HEK293 (cell line): ENCODE measurements at regions not wholly inside any gene's neighbourhood (a gene's known extent, or its start where the extent isn't known, plus 50 kb on each side); places are given as distances from the start of the nearest gene placed in this dataset.

ENCODE experiments used
- CTCF ChIA-PET: fragments of 350-600 bp; formaldehyde crosslinking; extraction: SDS; loops from one replicate; lab custom pipeline; 2021; ENCODE audit warnings: antibody characterized with exemption; lab: Yijun Ruan, JAX
- POLR2A ChIA-PET: fragments of 300-600 bp; formaldehyde crosslinking; extraction: SDS; loops from one replicate; lab custom pipeline; 2020; ENCODE audit warnings: antibody characterized with exemption, inconsistent platforms; lab: Yijun Ruan, JAX
- H3K27ac ChIP-seq: fragments of 200-500 bp; sonication (Bioruptor generic); 2 replicates; pipeline ENCODE4 v1.5.1; 2014; ENCODE audit warnings: low read depth, low read length, control low read depth, inconsistent platforms; ENCODE audit errors: extremely low read depth
- H3K36me3 ChIP-seq, 2 experiments: fragments of 200-500 bp in 1 of 2; sonication (Bioruptor generic) in 1 of 2; 1 replicate in 1 of 2; 2 replicates in 1 of 2; pipeline ENCODE4 v1.5.1; 2014 to 2017; ENCODE audit warnings: inconsistent platforms in 2 of 2, low read length in 2 of 2; ENCODE audit not compliant: control insufficient read depth in 2 of 2, insufficient read depth in 1 of 2
- H3K4me1 ChIP-seq: fragments of 200-500 bp; sonication (Bioruptor generic); 2 replicates; pipeline ENCODE4 v1.5.1; 2014; ENCODE audit warnings: mild to moderate bottlenecking, low read length, inconsistent platforms; ENCODE audit not compliant: control insufficient read depth, insufficient read depth
- H3K4me3 ChIP-seq: 2 replicates; pipeline ENCODE4 v1.5.1; 2011; ENCODE audit warnings: low read depth, mild to moderate bottlenecking, control low read depth, low read length, moderate library complexity
- H3K9me3 ChIP-seq: fragments of 200-500 bp; sonication (Bioruptor generic); 2 replicates; pipeline ENCODE4 v1.5.1; 2014; ENCODE audit warnings: low read depth, low read length, inconsistent platforms; ENCODE audit not compliant: control insufficient read depth, insufficient read depth
- GLIS2 ChIP-seq: fragments of 450-650 bp; formaldehyde crosslinking; IDR thresholded peaks from 2 replicates; pipeline ENCODE4 v1.5.1; 2016; ENCODE audit warnings: missing biosample characterization, missing genetic modification characterization
- HOXC10 ChIP-seq: sonication (generic); formaldehyde crosslinking; IDR thresholded peaks from 2 replicates; pipeline ENCODE4 v1.8.1; 2023; ENCODE audit warnings: mild to moderate bottlenecking, missing genetic modification reagents
- KLF1 ChIP-seq: fragments of 450-650 bp; formaldehyde crosslinking; IDR thresholded peaks from 2 replicates; pipeline ENCODE4 v1.5.1; 2016; ENCODE audit warnings: missing biosample characterization, missing genetic modification characterization
- KLF7 ChIP-seq: fragments of 450-650 bp; formaldehyde crosslinking; IDR thresholded peaks from 2 replicates; pipeline ENCODE4 v1.5.1; 2016; ENCODE audit warnings: missing biosample characterization, missing genetic modification characterization, borderline replicate concordance
- MEIS1 ChIP-seq: sonication (generic); formaldehyde crosslinking; IDR thresholded peaks from 2 replicates; pipeline ENCODE4 v1.8.1; 2022; ENCODE audit warnings: missing genetic modification reagents, mild to moderate bottlenecking, borderline replicate concordance
- MYNN ChIP-seq: fragments of 450-650 bp; formaldehyde crosslinking; IDR thresholded peaks from 2 replicates; pipeline ENCODE4 v1.5.1; 2016; ENCODE audit warnings: missing biosample characterization, missing genetic modification characterization, borderline replicate concordance
- MZF1 ChIP-seq: fragments of 450-650 bp; formaldehyde crosslinking; IDR thresholded peaks from 2 replicates; pipeline ENCODE4 v1.5.1; 2017; ENCODE audit warnings: missing biosample characterization, missing genetic modification characterization, borderline replicate concordance
- OSR2 ChIP-seq: fragments of 450-650 bp; formaldehyde crosslinking; IDR thresholded peaks from 2 replicates; pipeline ENCODE4 v1.5.1; 2016; ENCODE audit warnings: missing biosample characterization, missing genetic modification characterization
- PRDM1 ChIP-seq: fragments of 450-650 bp; formaldehyde crosslinking; IDR thresholded peaks from 2 replicates; pipeline ENCODE4; 2016; ENCODE audit warnings: missing biosample characterization, missing genetic modification characterization
- PRDM4 ChIP-seq: fragments of 450-650 bp; formaldehyde crosslinking; IDR thresholded peaks from 2 replicates; pipeline ENCODE4 v1.5.1; 2017; ENCODE audit warnings: missing biosample characterization, missing genetic modification characterization
- SCRT2 ChIP-seq: fragments of 450-650 bp; formaldehyde crosslinking; IDR thresholded peaks from 2 replicates; pipeline ENCODE4 v1.5.1; 2016; ENCODE audit warnings: missing biosample characterization, missing genetic modification characterization
- SETDB1 ChIP-seq: IDR thresholded peaks from one replicate; pipeline ENCODE4 v1.6.1; 2017; ENCODE audit warnings: mild to moderate bottlenecking, low read length, moderate library complexity, mixed read lengths; ENCODE audit not compliant: insufficient read length
- SP3 ChIP-seq: fragments of 450-650 bp; formaldehyde crosslinking; IDR thresholded peaks from 2 replicates; pipeline ENCODE4 v1.5.1; 2016; ENCODE audit warnings: missing biosample characterization, missing genetic modification characterization
- TRIM28 ChIP-seq: IDR thresholded peaks from 2 replicates; pipeline ENCODE4 v1.6.1; 2011; ENCODE audit warnings: low read length, control low read depth, borderline replicate concordance
- TSHZ1 ChIP-seq: fragments of 450-650 bp; formaldehyde crosslinking; IDR thresholded peaks from 2 replicates; pipeline ENCODE4 v1.5.1; 2016; ENCODE audit warnings: missing biosample characterization, missing genetic modification characterization, borderline replicate concordance
- ZBTB17 ChIP-seq: fragments of 450-650 bp; formaldehyde crosslinking; IDR thresholded peaks from 2 replicates; pipeline ENCODE4 v1.5.1; 2016; ENCODE audit warnings: missing biosample characterization, missing genetic modification characterization
- ZFP3 ChIP-seq: fragments of 450-650 bp; formaldehyde crosslinking; IDR thresholded peaks from 2 replicates; pipeline ENCODE4 v1.5.1; 2016; ENCODE audit warnings: low read depth, missing biosample characterization, missing genetic modification characterization
- ZNF19 ChIP-seq: fragments of 450-650 bp; formaldehyde crosslinking; IDR thresholded peaks from 2 replicates; pipeline ENCODE4; 2016; ENCODE audit warnings: missing biosample characterization, missing genetic modification characterization, low read depth
- ZNF266 ChIP-seq: fragments of 450-650 bp; formaldehyde crosslinking; IDR thresholded peaks from 2 replicates; pipeline ENCODE4 v1.5.1; 2016; ENCODE audit warnings: missing biosample characterization, missing genetic modification characterization, low read depth
- ZNF292 ChIP-seq: fragments of 450-650 bp; formaldehyde crosslinking; IDR thresholded peaks from 2 replicates; pipeline ENCODE4 v1.5.1; 2016; ENCODE audit warnings: low read depth, missing biosample characterization, missing genetic modification characterization, borderline replicate concordance
- ZNF426 ChIP-seq: fragments of 450-650 bp; formaldehyde crosslinking; IDR thresholded peaks from 2 replicates; pipeline ENCODE4 v1.5.1; 2017; ENCODE audit warnings: missing biosample characterization, missing genetic modification characterization, mild to moderate bottlenecking, inconsistent platforms, moderate library complexity
- ZNF433 ChIP-seq: fragments of 450-650 bp; formaldehyde crosslinking; IDR thresholded peaks from 2 replicates; pipeline ENCODE4 v1.5.1; 2016; ENCODE audit warnings: missing biosample characterization, missing genetic modification characterization, low read depth
- ZNF555 ChIP-seq: fragments of 450-650 bp; formaldehyde crosslinking; conservative IDR thresholded peaks from 2 replicates; pipeline ENCODE4 v1.5.1; 2017; ENCODE audit warnings: missing biosample characterization, mild to moderate bottlenecking, missing genetic modification characterization, inconsistent platforms
- ZNF629 ChIP-seq: fragments of 450-650 bp; formaldehyde crosslinking; IDR thresholded peaks from 2 replicates; pipeline ENCODE4 v1.5.1; 2017; ENCODE audit warnings: missing biosample characterization, missing genetic modification characterization
- ZNF747 ChIP-seq: fragments of 450-650 bp; formaldehyde crosslinking; IDR thresholded peaks from 2 replicates; pipeline ENCODE4 v1.5.1; 2016; ENCODE audit warnings: missing biosample characterization, missing genetic modification characterization
- ZNF76 ChIP-seq: fragments of 450-650 bp; formaldehyde crosslinking; IDR thresholded peaks from 2 replicates; pipeline ENCODE4; 2016; ENCODE audit warnings: low read depth, missing biosample characterization, missing genetic modification characterization, borderline replicate concordance
- ZNF768 ChIP-seq: fragments of 450-650 bp; formaldehyde crosslinking; IDR thresholded peaks from 2 replicates; pipeline ENCODE4 v1.5.1; 2018; ENCODE audit warnings: missing biosample characterization, mild to moderate bottlenecking, missing genetic modification characterization
- ZSCAN18 ChIP-seq: fragments of 450-650 bp; formaldehyde crosslinking; IDR thresholded peaks from 2 replicates; pipeline ENCODE4 v1.5.1; 2016; ENCODE audit warnings: missing biosample characterization, missing genetic modification characterization
- ZSCAN4 ChIP-seq: fragments of 450-650 bp; formaldehyde crosslinking; IDR thresholded peaks from 2 replicates; pipeline ENCODE4 v1.5.1; 2017; ENCODE audit warnings: missing biosample characterization, missing genetic modification characterization
- ZXDB ChIP-seq: fragments of 450-650 bp; formaldehyde crosslinking; IDR thresholded peaks from 2 replicates; pipeline ENCODE4 v1.5.1; 2016; ENCODE audit warnings: missing biosample characterization, missing genetic modification characterization

GRCh38 chr1:157262891-157263290, 124.7 kb upstream of the ETV3 start:
- no peaks in the 10 kb centered on the region for H3K9me3 ChIP-seq
- H3K4me3 ChIP-seq: no peak overlapping the region
- H3K27ac ChIP-seq: no peak overlapping the region
- ChIA-PET POLR2A (no interaction called here), CTCF (no interaction called here)
- no peaks in the 10 kb centered on the region for H3K36me3 ChIP-seq
- TF ChIP-seq TRIM28 (no peak), TSHZ1 (tag by site-specific recombination) (no peak), ZSCAN18 (tag by site-specific recombination) (no peak), SETDB1 (no peak), ZFP3 (no peak), ZBTB17 (tag by site-specific recombination) (no peak), ZNF76 (tag by site-specific recombination) (no peak), KLF7 (tag by site-specific recombination) (no peak), ZSCAN4 (no peak), ZXDB (tag by site-specific recombination) (no peak), SCRT2 (no peak), ZNF747 (tag by site-specific recombination) (no peak), OSR2 (no peak)
- no peaks in the 10 kb centered on the region for H3K4me1 ChIP-seq

GRCh38 chr1:157262422-157262821, 124.2 kb upstream of the ETV3 start:
- Histone ChIP-seq H3K4me3 (no peak overlapping the region), H3K9me3 (no peaks in the 10 kb centered on the region), H3K27ac (no peak overlapping the region), H3K4me1 (no peaks in the 10 kb centered on the region), H3K36me3 (no peaks in the 10 kb centered on the region)
- ChIA-PET POLR2A (no interaction called here), CTCF (interaction anchor here (0.6 kb wide), 1 partner anchor 480 kb away, joined by 3 read pairs; no protein-coding TSS in a partner anchor)
- no peak for TF ChIP-seq MZF1 (tag by site-specific recombination)
- TF ChIP-seq ZNF629: no peak
- no peak for TF ChIP-seq PRDM4 (tag by site-specific recombination)
- no peak for TF ChIP-seq PRDM1
- TF ChIP-seq ZNF426 (tag by site-specific recombination): no peak
- no peak for TF ChIP-seq MEIS1 (CRISPR knock-in tag)
- TF ChIP-seq MYNN (tag by site-specific recombination): no peak
- no peak for TF ChIP-seq ZNF433 (tag by site-specific recombination)
- TF ChIP-seq HOXC10: no peak
- TF ChIP-seq ZNF768 (tag by site-specific recombination): no peak
- no peak for TF ChIP-seq ZNF555 (tag by site-specific recombination)
- no peak for TF ChIP-seq KLF1
- no peak for TF ChIP-seq GLIS2 (tag by site-specific recombination)
- no peak for TF ChIP-seq ZNF19 (tag by site-specific recombination)
- no peak for TF ChIP-seq SCRT2
- no peak for TF ChIP-seq ZNF292 (tag by site-specific recombination)
- no peak for TF ChIP-seq ZNF266
- TF ChIP-seq SP3 (tag by site-specific recombination): no peak
